ENCODE measurements at regions not wholly inside any gene's neighbourhood (a gene's known extent, or its start where the extent isn't known, plus 50 kb on each side); places are given as distances from the start of the nearest gene placed in this dataset.
A peak's percentile ranks its signal among the peaks of the same experiment; 100 is the strongest.

DNA sequence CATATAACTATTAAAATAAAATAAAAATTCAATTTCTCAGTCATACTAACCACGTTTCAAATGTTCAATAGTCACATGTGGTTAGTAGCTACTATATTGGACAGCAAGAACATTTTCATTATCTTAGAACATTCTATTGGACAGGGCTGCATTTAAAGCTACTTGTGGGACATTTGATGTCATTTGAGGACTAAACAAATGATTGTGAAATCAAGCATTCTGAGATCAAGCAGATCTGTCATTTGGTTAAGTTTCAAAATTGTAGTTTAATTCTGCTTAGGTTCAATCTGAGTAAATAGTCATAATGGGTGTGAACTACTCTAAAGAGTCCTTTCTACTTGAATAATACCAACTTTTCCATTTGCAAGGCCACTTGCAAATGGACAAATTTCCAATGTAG, 226.9 kb upstream of the C9orf72 start:
- BruUV-seq (replicated peaks) = no TSS peak

DNA sequence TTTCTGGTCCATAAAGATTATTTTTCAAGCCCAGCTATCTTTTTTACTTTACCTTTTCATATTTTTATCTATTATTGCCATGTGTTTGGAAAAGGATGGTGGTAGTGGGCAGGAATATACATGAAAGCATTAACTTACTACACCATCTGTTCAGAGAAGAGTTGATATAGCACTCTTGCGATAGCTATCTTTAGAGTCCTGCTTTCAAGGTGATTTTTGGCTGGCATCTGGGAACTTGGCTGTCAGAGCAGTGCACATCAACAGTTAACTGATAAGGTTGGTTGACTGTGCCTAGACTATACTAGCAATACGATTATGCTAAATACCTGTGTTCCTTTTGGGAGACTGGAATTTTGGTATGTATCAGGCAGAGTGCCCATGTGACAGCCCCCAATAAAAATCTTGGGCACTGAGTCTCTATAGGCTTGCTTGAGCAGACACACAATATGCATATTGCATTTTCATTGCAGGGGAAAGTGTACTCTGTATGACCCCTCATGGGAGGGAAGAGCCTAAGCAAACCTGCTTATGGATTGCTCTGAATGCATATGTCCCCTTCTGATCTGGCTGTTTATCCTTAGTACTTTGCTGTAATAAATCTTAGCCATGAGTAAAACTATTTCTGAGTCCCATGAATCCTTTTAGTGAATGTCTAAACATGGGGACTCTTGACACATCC, 227.6 kb upstream of the C9orf72 start:
- CTCF ChIA-PET (ENCODE audit: low intra/inter-chr PET ratio, low total read pairs) = no interaction called here

More for the DNA sequence above, 226.9 kb upstream of the C9orf72 start:
- H3K9me3 ChIP-seq (ENCODE audit: low read length) = no peaks in the 10 kb centered on the region
- TF ChIP-seq IKZF1 (IDR thresholded peaks at IDR 0.05) (no peak), CEBPB (IDR thresholded peaks at IDR 0.05; ENCODE audit: borderline replicate concordance, low read depth, low read length) (0 out of 2 replicates have a peak, but pooled peaks have one; percentile 28)
- H3K4me3 ChIP-seq (replicated peaks in 1 of 3; ENCODE audit: insufficient read depth in 1 of 3, low read depth in 2 of 3, low read length in 3 of 3) = no peak overlapping the region
- H3K79me2 ChIP-seq (ENCODE audit: insufficient read depth, low read length) = no peaks in the 10 kb centered on the region
- in situ Hi-C loops (cut with HindIII; ENCODE audit: extremely low pct_ligation_motif_present, low pct_unique_long_range_greater_than_20kb) (no loop called here), intact Hi-C loops (cut with micrococcal nuclease; ENCODE audit: unreplicated experiment) (no loop called here)
- H3K27ac ChIP-seq (ENCODE audit: extremely low read length, insufficient read depth, low read length) = no peak overlapping the region
- H3K4me1 ChIP-seq (ENCODE audit: insufficient read depth, low read length) = no peaks in the 10 kb centered on the region
- H3K9ac ChIP-seq (ENCODE audit: insufficient read depth, low read depth, low read length) = no peak overlapping the region
- ATAC-seq = no peak
- POLR2A ChIA-PET = no interaction called here
- FAIRE-seq = no peak
- 0% methylated on average over 1 of the region's 1 CpG for WGBS (ENCODE audit: low lambda C conversion rate)
- no peaks in the 10 kb centered on the region for H3K27me3 ChIP-seq (ENCODE audit: control insufficient read depth in 1 of 2, insufficient read depth in 2 of 2, low read length in 2 of 2)
- no peaks in the 10 kb centered on the region for H3K36me3 ChIP-seq (replicated peaks in 1 of 2; ENCODE audit: control insufficient read depth in 1 of 2, insufficient read depth in 2 of 2, low read length in 2 of 2)
- H3K4me2 ChIP-seq (ENCODE audit: low read depth, low read length) = no peak overlapping the region
- CTCF ChIA-PET (ENCODE audit: low intra/inter-chr PET ratio, low total read pairs) = no interaction called here
- no peaks in the 10 kb centered on the region for H4K20me1 ChIP-seq (ENCODE audit: insufficient read depth, low read length)
- no peak overlapping the region for H2AFZ ChIP-seq (ENCODE audit: low read length)
- no peak for DNase-seq (ENCODE audit: low spot score)

More for the DNA sequence above, 227.6 kb upstream of the C9orf72 start:
- Histone ChIP-seq H3K79me2 (ENCODE audit: insufficient read depth, low read length) (no peaks in the 10 kb centered on the region), H3K27me3 (ENCODE audit: control insufficient read depth in 1 of 2, insufficient read depth in 2 of 2, low read length in 2 of 2) (no peaks in the 10 kb centered on the region), H3K9ac (ENCODE audit: insufficient read depth, low read depth, low read length) (no peak overlapping the region), H2AFZ (ENCODE audit: low read length) (no peak overlapping the region), H3K4me3 (replicated peaks in 1 of 3; ENCODE audit: insufficient read depth in 1 of 3, low read depth in 2 of 3, low read length in 3 of 3) (no peak overlapping the region), H3K9me3 (ENCODE audit: low read length) (no peaks in the 10 kb centered on the region), H4K20me1 (ENCODE audit: insufficient read depth, low read length) (no peaks in the 10 kb centered on the region), H3K36me3 (replicated peaks in 1 of 2; ENCODE audit: control insufficient read depth in 1 of 2, insufficient read depth in 2 of 2, low read length in 2 of 2) (no peaks in the 10 kb centered on the region), H3K4me1 (ENCODE audit: insufficient read depth, low read length) (no peaks in the 10 kb centered on the region), H3K27ac (ENCODE audit: extremely low read length, insufficient read depth, low read length) (no peak overlapping the region), H3K4me2 (ENCODE audit: low read depth, low read length) (no peak overlapping the region)
- intact Hi-C loops (cut with micrococcal nuclease; ENCODE audit: unreplicated experiment) = no loop called here
- FAIRE-seq (no peak), ATAC-seq (no peak), DNase-seq (ENCODE audit: low spot score) (no peak)
- POLR2A ChIA-PET = no interaction called here
- no peak for TF ChIP-seq ZNF781 (CRISPR knock-in tag; IDR thresholded peaks at IDR 0.05; ENCODE audit: borderline replicate concordance, not compliant biosample characterization)
- TF ChIP-seq, protein P1, sequence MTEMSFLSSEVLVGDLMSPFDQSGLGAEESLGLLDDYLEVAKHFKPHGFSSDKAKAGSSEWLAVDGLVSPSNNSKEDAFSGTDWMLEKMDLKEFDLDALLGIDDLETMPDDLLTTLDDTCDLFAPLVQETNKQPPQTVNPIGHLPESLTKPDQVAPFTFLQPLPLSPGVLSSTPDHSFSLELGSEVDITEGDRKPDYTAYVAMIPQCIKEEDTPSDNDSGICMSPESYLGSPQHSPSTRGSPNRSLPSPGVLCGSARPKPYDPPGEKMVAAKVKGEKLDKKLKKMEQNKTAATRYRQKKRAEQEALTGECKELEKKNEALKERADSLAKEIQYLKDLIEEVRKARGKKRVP (CRISPR knock-in tag; IDR thresholded peaks at IDR 0.05) = no peak
- TF ChIP-seq, protein P2, sequence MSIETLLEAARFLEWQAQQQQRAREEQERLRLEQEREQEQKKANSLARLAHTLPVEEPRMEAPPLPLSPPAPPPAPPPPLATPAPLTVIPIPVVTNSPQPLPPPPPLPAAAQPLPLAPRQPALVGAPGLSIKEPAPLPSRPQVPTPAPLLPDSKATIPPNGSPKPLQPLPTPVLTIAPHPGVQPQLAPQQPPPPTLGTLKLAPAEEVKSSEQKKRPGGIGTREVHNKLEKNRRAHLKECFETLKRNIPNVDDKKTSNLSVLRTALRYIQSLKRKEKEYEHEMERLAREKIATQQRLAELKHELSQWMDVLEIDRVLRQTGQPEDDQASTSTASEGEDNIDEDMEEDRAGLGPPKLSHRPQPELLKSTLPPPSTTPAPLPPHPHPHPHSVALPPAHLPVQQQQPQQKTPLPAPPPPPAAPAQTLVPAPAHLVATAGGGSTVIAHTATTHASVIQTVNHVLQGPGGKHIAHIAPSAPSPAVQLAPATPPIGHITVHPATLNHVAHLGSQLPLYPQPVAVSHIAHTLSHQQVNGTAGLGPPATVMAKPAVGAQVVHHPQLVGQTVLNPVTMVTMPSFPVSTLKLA (IDR thresholded peaks at IDR 0.05) = no peak
- TF ChIP-seq ZNF672 (CRISPR knock-in tag; IDR thresholded peaks at IDR 0.05) = no peak
- no peak for TF ChIP-seq GFI1 (CRISPR knock-in tag; IDR thresholded peaks at IDR 0.05; ENCODE audit: borderline replicate concordance)
- TF ChIP-seq FOXJ3 (CRISPR knock-in tag; IDR thresholded peaks at IDR 0.05; ENCODE audit: borderline replicate concordance) = no peak
- TF ChIP-seq, protein P3, sequence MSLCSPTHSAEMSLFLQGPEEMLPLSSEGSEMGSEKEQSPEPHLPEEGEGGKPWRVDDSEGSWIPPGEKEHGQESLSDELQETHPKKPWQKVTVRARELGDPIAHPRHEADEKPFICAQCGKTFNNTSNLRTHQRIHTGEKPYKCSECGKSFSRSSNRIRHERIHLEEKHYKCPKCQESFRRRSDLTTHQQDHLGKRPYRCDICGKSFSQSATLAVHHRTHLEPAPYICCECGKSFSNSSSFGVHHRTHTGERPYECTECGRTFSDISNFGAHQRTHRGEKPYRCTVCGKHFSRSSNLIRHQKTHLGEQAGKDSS (CRISPR knock-in tag; IDR thresholded peaks at IDR 0.05; ENCODE audit: borderline replicate concordance, low read depth) = no peak
- no peak for TF ChIP-seq GATAD2A (CRISPR knock-in tag; IDR thresholded peaks at IDR 0.05)
- TF ChIP-seq ZFP36L2 (CRISPR knock-in tag; IDR thresholded peaks at IDR 0.05) = no peak
- no peak for TF ChIP-seq ZNF547 (CRISPR knock-in tag; IDR thresholded peaks at IDR 0.05)
- no peak for TF ChIP-seq NFE2L2 (IDR thresholded peaks at IDR 0.05; ENCODE audit: low read length)
- no peak for TF ChIP-seq SSRP1 (CRISPR knock-in tag; IDR thresholded peaks at IDR 0.05)
- no peak for TF ChIP-seq ZBTB38 (CRISPR knock-in tag; IDR thresholded peaks at IDR 0.05)
- TF ChIP-seq KAT8 (CRISPR knock-in tag; IDR thresholded peaks at IDR 0.05) = no peak
- TF ChIP-seq PITX1 (CRISPR knock-in tag; IDR thresholded peaks at IDR 0.05) = no peak
- in situ Hi-C loops (cut with HindIII; ENCODE audit: extremely low pct_ligation_motif_present, low pct_unique_long_range_greater_than_20kb) = no loop called here
- 0% methylated on average over 2 of the region's 2 CpGs for WGBS (ENCODE audit: low lambda C conversion rate)
- no TSS peak for BruUV-seq (replicated peaks)
